ENCODE measurements at regions not wholly inside any gene's neighbourhood (a gene's known extent, or its start where the extent isn't known, plus 50 kb on each side); places are given as distances from the start of the nearest gene placed in this dataset.

DNA sequence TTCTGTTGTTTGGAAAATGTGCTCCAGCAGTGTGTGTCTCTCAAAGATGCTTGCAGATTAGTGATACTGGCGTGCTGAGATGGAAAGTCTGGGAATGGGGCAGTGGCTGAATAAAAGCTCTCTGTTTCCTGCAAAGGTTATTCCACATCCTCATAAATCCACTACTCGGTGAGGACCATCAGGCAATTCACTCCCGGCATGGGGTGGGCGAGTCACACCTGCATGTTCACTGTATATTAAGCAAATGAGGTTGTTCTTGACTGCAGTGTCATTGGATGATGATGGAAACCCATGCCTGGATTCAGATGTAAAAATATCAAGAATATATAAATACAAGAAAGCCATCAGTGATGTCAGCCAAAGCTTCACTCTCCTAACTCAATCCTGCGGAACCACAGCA, 65.4 kb upstream of the DSCAM start:
- Histone ChIP-seq H3K27ac (no peak overlapping the region), H2AFZ (no peak overlapping the region), H3K9me3 (ENCODE audit: low read depth) (no peaks in the 10 kb centered on the region), H3K27me3 (no peaks in the 10 kb centered on the region), H3K9me2 (replicated peaks; ENCODE audit: insufficient read depth) (no peaks in the 10 kb centered on the region), H3K4me2 (no peak overlapping the region), H3K4me1 (ENCODE audit: insufficient read depth) (no peaks in the 10 kb centered on the region), H4K20me1 (ENCODE audit: insufficient read depth, poor library complexity, severe bottlenecking) (no peaks in the 10 kb centered on the region), H3K4me3 (no peak overlapping the region), H3K36me3 (replicated peaks; ENCODE audit: insufficient read depth, low read depth) (no peaks in the 10 kb centered on the region), H3K79me2 (no peaks in the 10 kb centered on the region)
- DNase-seq (ENCODE audit: low spot score), result no peak
- TF ChIP-seq EZH2 (IDR thresholded peaks at IDR 0.05; ENCODE audit: borderline replicate concordance), result no peak
- TF ChIP-seq EZH2phosphoT487 (IDR thresholded peaks at IDR 0.05; ENCODE audit: low read depth, severe bottlenecking, unreplicated experiment), result no peak
- TF ChIP-seq CTCF (IDR thresholded peaks at IDR 0.05; ENCODE audit: poor library complexity), result no peak
- 96% methylated on average over 5 of the region's 5 CpGs for WGBS (ENCODE audit: low lambda C conversion rate, missing lambda C conversion rate)

- Histone ChIP-seq H3K4me2 (no peak overlapping the region), H3K4me1 (ENCODE audit: insufficient read depth) (no peaks in the 10 kb centered on the region), H3K27me3 (no peaks in the 10 kb centered on the region), H3K79me2 (no peaks in the 10 kb centered on the region), H3K27ac (no peak overlapping the region), H3K9me3 (ENCODE audit: low read depth) (no peaks in the 10 kb centered on the region), H4K20me1 (ENCODE audit: insufficient read depth, poor library complexity, severe bottlenecking) (no peaks in the 10 kb centered on the region), H3K9me2 (replicated peaks; ENCODE audit: insufficient read depth) (no peaks in the 10 kb centered on the region), H3K4me3 (no peak overlapping the region), H3K36me3 (replicated peaks; ENCODE audit: insufficient read depth, low read depth) (no peaks in the 10 kb centered on the region), H2AFZ (no peak overlapping the region)
- TF ChIP-seq CTCF (IDR thresholded peaks at IDR 0.05; ENCODE audit: poor library complexity) (no peak), EZH2phosphoT487 (IDR thresholded peaks at IDR 0.05; ENCODE audit: low read depth, severe bottlenecking, unreplicated experiment) (no peak), EZH2 (IDR thresholded peaks at IDR 0.05; ENCODE audit: borderline replicate concordance) (no peak)
- WGBS (ENCODE audit: low lambda C conversion rate, missing lambda C conversion rate), result 93% methylated on average over 6 of the region's 6 CpGs
- no peak for DNase-seq (ENCODE audit: low spot score)
These were observed 68.2 kb upstream of the DSCAM start for GRCh38 chr21:40915114-40915513.

DNA sequence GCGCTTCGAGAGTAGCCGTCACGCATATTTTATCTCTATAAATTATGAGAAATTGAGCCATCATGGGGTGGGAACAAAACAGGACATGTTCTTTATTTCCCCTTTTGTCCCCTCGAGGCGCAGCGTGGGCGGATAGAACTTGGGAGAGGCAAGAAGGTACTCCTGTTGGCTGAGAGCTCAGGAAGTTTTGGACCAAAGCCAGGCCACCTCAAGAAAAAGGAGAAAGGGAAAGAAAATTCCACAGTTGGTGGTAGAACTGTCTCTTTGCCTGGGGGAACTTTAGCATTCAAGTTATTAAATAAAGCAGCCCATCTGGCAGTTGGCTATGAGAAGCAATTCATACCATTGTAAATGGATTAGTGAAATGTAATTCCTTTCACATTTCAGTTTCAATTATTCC, 76.4 kb upstream of the DSCAM start:
- Histone ChIP-seq H3K9me2 (replicated peaks; ENCODE audit: insufficient read depth) (no peaks in the 10 kb centered on the region), H4K20me1 (ENCODE audit: insufficient read depth, poor library complexity, severe bottlenecking) (no peaks in the 10 kb centered on the region), H3K4me3 (no peak overlapping the region), H3K36me3 (replicated peaks; ENCODE audit: insufficient read depth, low read depth) (no peaks in the 10 kb centered on the region), H3K4me1 (ENCODE audit: insufficient read depth) (no peaks in the 10 kb centered on the region), H3K27ac (no peak overlapping the region), H3K9me3 (ENCODE audit: low read depth) (peaks cover 3% of the 10 kb centered on the region), H3K79me2 (no peaks in the 10 kb centered on the region), H3K27me3 (no peaks in the 10 kb centered on the region), H3K4me2 (no peak overlapping the region), H2AFZ (no peak overlapping the region)
- TF ChIP-seq EZH2 (IDR thresholded peaks at IDR 0.05; ENCODE audit: borderline replicate concordance) (no peak), EZH2phosphoT487 (IDR thresholded peaks at IDR 0.05; ENCODE audit: low read depth, severe bottlenecking, unreplicated experiment) (no peak), CTCF (IDR thresholded peaks at IDR 0.05; ENCODE audit: poor library complexity) (no peak)
- WGBS (ENCODE audit: low lambda C conversion rate, missing lambda C conversion rate), result 84% methylated on average over 8 of the region's 8 CpGs
- DNase-seq (ENCODE audit: low spot score), result no peak

DNA sequence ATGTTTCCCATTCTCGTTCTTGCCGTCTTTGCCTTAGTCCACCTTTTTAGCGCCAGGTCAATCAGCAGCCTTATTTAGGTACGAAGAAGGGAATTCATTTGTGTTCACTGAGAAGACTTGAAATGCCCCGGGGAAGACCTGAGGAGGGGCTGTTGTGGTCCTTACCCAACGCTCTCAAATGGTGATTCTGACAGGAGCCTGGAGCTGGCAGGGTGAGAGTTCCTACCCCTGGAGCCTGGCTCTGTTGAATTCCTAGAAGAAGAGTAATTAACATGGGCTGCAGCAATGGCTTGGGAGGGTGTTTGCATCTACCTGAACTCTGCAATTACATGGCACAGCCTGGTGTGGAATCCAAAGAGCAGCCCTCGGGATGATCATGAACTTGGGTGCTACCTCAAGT, 76.9 kb upstream of the DSCAM start:
- Histone ChIP-seq H3K4me3 (no peak overlapping the region), H2AFZ (no peak overlapping the region), H3K4me1 (ENCODE audit: insufficient read depth) (no peaks in the 10 kb centered on the region), H3K4me2 (no peak overlapping the region), H3K9me2 (replicated peaks; ENCODE audit: insufficient read depth) (no peaks in the 10 kb centered on the region), H3K36me3 (replicated peaks; ENCODE audit: insufficient read depth, low read depth) (no peaks in the 10 kb centered on the region), H3K9me3 (ENCODE audit: low read depth) (peaks cover 3% of the 10 kb centered on the region), H4K20me1 (ENCODE audit: insufficient read depth, poor library complexity, severe bottlenecking) (no peaks in the 10 kb centered on the region), H3K79me2 (no peaks in the 10 kb centered on the region), H3K27me3 (no peaks in the 10 kb centered on the region), H3K27ac (no peak overlapping the region)
- no peak for DNase-seq (ENCODE audit: low spot score)
- 82% methylated on average over 7 of the region's 7 CpGs for WGBS (ENCODE audit: low lambda C conversion rate, missing lambda C conversion rate)
- TF ChIP-seq EZH2phosphoT487 (IDR thresholded peaks at IDR 0.05; ENCODE audit: low read depth, severe bottlenecking, unreplicated experiment), result no peak
- no peak for TF ChIP-seq EZH2 (IDR thresholded peaks at IDR 0.05; ENCODE audit: borderline replicate concordance)
- no peak for TF ChIP-seq CTCF (IDR thresholded peaks at IDR 0.05; ENCODE audit: poor library complexity)

Data from hepatocyte (in vitro differentiated cells).